Astrocyte of the spinal cord (primary cell): ENCODE measurements at regions not wholly inside any gene's neighbourhood (a gene's known extent, or its start where the extent isn't known, plus 50 kb on each side); places are given as distances from the start of the nearest gene placed in this dataset.
A peak's percentile ranks its signal among the peaks of the same experiment; 100 is the strongest.

ENCODE experiments used
- DNase-seq: peaks from one replicate; pipeline ENCODE4 v3.0.0; 2011; ENCODE audit warnings: low read depth, low spot score
- H3K4me3 ChIP-seq: 2 replicates; pipeline ENCODE4 v1.5.1; 2011; ENCODE audit warnings: low read depth, mild to moderate bottlenecking, low read length, moderate library complexity
- CTCF ChIP-seq: IDR thresholded peaks from 2 replicates; pipeline ENCODE4 v1.5.1; 2012; ENCODE audit warnings: low read depth, mild to moderate bottlenecking, low read length, inconsistent platforms
- in situ Hi-C: cut with HindIII; loops from 2 replicates; pipeline ENCODE4 v1.10.0; 2017; ENCODE audit warnings: low sequenced_read_pairs

GRCh38 chr10:129099486-129099885 lies 367.6 kb upstream of the MGMT start:
- in situ Hi-C loops = no loop called here
- no peak for DNase-seq
- no peak overlapping the region for H3K4me3 ChIP-seq
- no peak for TF ChIP-seq CTCF

GRCh38 chr10:129099992-129100391 lies 367.0 kb upstream of the MGMT start:
- H3K4me3 ChIP-seq = no peak overlapping the region
- no peak for TF ChIP-seq CTCF
- in situ Hi-C loops = no loop called here
- no peak for DNase-seq

GRCh38 chr10:129101232-129101980 lies 365.6 kb upstream of the MGMT start:
- no peak for DNase-seq
- TF ChIP-seq CTCF = no peak
- H3K4me3 ChIP-seq = no peak overlapping the region
- in situ Hi-C loops = no loop called here

GRCh38 chr10:129102906-129103693 lies 363.9 kb upstream of the MGMT start:
- no peak for DNase-seq
- no peak for TF ChIP-seq CTCF
- in situ Hi-C loops = no loop called here
- H3K4me3 ChIP-seq = no peak overlapping the region

GRCh38 chr10:129104266-129105045 lies 362.6 kb upstream of the MGMT start:
- in situ Hi-C loops = no loop called here
- no peak for TF ChIP-seq CTCF
- DNase-seq = peak; percentile 27
- no peak overlapping the region for H3K4me3 ChIP-seq

- H3K4me3 ChIP-seq = no peak overlapping the region
- in situ Hi-C loops = no loop called here
- DNase-seq = peak; percentile 55
- TF ChIP-seq CTCF = no peak
Observed at GRCh38 chr10:129105266-129105665, 361.8 kb upstream of the MGMT start.
